ENCODE measurements at regions not wholly inside any gene's neighbourhood (a gene's known extent, or its start where the extent isn't known, plus 50 kb on each side); places are given as distances from the start of the nearest gene placed in this dataset.

- Mint-ChIP-seq H3K9me3 (peaks cover 0 to 2% (median 0%) of the 10 kb centered on the region in 9 donors), H3K36me3 (no peaks in the 10 kb centered on the region), H3K27me3 (peaks cover 0 to 10% (median 4%) of the 10 kb centered on the region in 5 donors), H3K4me3 (no peak overlapping the region), H3K27ac (no peak overlapping the region), H3K4me1 (no peaks in the 10 kb centered on the region)
- POLR2A ChIA-PET, result no interaction called here
- no peak for DNase-seq
- ATAC-seq, result no peak
Measured at GRCh38 chr10:10903620-10904019, 114.1 kb upstream of the CELF2 start.

- no peaks in the 10 kb centered on the region for H3K9me3 Mint-ChIP-seq
- peaks cover 0 to 2% (median 0%) of the 10 kb centered on the region in 4 donors for H3K4me1 Mint-ChIP-seq
- no peak overlapping the region for H3K27ac Mint-ChIP-seq
- H3K27me3 Mint-ChIP-seq, result peaks cover 5 to 25% (median 12%) of the 10 kb centered on the region in 5 donors
- no peak overlapping the region for H3K4me3 Mint-ChIP-seq
- H3K36me3 Mint-ChIP-seq, result no peaks in the 10 kb centered on the region
- DNase-seq (no peak), ATAC-seq (no peak)
- POLR2A ChIA-PET, result no interaction called here
Measured at GRCh38 chr10:10910634-10911033, 107.0 kb upstream of the CELF2 start.

DNA sequence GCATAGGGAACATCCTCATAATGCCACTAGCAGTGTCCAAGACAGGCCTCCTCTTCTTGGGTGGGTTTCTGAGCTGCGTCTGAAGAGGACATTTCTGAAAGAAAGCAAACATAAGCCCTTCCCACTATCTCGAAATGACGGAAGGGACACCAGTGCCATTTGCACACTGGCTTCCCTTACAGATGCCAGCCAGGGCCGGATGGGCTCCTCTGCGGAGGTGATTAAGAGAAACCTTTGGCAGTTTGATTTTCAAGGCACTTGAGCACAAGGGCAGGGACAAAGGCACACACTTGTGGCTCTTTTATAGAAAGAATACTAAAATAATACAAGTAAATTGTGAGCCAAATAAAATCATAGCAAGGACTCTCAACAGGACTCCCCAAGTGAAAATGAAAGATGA, 106.6 kb upstream of the CELF2 start:
- Mint-ChIP-seq H3K4me1 (peaks cover 0 to 2% (median 0%) of the 10 kb centered on the region in 4 donors), H3K36me3 (no peaks in the 10 kb centered on the region), H3K4me3 (no peak overlapping the region), H3K27ac (no peak overlapping the region), H3K9me3 (no peaks in the 10 kb centered on the region), H3K27me3 (peaks cover 5 to 25% (median 12%) of the 10 kb centered on the region in 5 donors)
- no peak for DNase-seq
- ATAC-seq, result no peak
- POLR2A ChIA-PET, result no interaction called here

DNA sequence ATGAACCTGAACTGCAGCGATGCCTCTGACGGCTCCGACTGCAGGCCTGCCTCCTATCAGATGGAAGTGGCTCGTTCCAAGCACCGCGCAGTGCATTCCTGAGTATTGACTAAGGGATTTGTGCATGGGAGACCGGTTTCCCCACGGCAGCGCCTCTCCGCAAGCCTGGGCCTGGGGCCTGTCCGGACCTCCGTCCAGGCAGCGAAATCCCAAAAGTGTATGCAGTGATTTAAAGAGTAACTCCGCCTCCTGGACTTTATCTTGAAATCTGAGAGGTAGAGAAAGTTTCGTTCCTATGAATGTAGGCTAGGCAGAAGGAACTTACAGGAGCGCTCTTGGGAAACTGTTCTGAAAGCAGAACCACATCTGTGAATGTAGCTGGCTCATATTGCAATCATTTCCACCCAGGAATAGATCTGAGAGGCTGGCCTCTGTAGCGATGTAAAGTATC, 106.2 kb upstream of the CELF2 start:
- H3K9me3 Mint-ChIP-seq, result no peaks in the 10 kb centered on the region
- POLR2A ChIA-PET, result no interaction called here
- no peaks in the 10 kb centered on the region for H3K36me3 Mint-ChIP-seq
- H3K27ac Mint-ChIP-seq, result no peak overlapping the region
- no peak for ATAC-seq
- peaks cover 5 to 25% (median 14%) of the 10 kb centered on the region in 5 donors for H3K27me3 Mint-ChIP-seq
- H3K4me1 Mint-ChIP-seq, result peaks cover 0 to 2% (median 0%) of the 10 kb centered on the region in 4 donors
- no peak for DNase-seq
- no peak overlapping the region for H3K4me3 Mint-ChIP-seq

DNA sequence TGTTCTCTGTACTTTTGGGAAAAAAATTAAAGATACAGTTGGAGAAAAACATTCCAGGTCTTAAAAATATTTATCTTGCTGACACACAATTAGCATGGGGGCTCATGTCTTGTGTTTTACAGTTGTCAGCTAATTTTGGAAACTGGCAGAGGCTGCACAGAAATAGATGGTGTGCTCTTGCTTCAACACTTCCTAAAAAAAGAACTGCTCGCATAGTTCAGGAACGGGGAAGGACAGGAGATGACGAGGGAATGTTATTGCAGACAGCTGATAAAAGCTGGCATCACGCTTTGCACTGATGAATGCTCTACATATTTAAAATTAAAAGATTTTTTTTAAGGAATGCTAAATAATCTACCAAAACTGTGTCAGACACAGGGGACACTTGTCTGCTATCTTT, 103.5 kb upstream of the CELF2 start:
- Mint-ChIP-seq H3K27ac (no peak overlapping the region), H3K4me3 (no peak overlapping the region), H3K27me3 (peaks cover 5 to 23% (median 9%) of the 10 kb centered on the region in 5 donors), H3K9me3 (no peaks in the 10 kb centered on the region), H3K36me3 (no peaks in the 10 kb centered on the region), H3K4me1 (peaks cover 0 to 2% (median 0%) of the 10 kb centered on the region in 4 donors)
- DNase-seq (no peak), ATAC-seq (no peak)
- POLR2A ChIA-PET, result no interaction called here

DNA sequence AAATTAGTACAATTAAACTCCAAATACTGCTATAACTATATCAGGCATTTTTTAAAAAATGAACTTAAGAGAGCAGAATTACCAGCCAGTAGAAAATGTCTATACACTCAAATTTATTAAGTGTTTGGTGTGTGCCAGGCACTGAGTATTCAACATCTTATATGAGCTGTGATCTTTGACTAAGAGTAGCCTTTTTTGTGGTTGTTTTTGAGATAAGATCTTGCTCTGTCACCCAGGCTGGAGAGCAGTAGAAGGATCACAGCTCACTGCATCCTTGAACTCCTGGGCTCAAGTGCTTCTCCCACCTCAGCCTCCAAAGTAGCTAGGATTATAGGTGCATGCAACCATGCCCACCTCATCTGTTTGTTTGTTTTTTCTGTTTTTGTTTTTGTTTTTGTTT, 102.5 kb upstream of the CELF2 start:
- H3K4me1 Mint-ChIP-seq, result peaks cover 0 to 2% (median 0%) of the 10 kb centered on the region in 4 donors
- H3K27ac Mint-ChIP-seq, result peak overlapping the region in 1 of 10 donors; percentile 40
- no peak overlapping the region for H3K4me3 Mint-ChIP-seq
- no peaks in the 10 kb centered on the region for H3K9me3 Mint-ChIP-seq
- peaks cover 0 to 19% (median 9%) of the 10 kb centered on the region in 5 donors for H3K27me3 Mint-ChIP-seq
- DNase-seq (no peak), ATAC-seq (no peak)
- no peaks in the 10 kb centered on the region for H3K36me3 Mint-ChIP-seq
- POLR2A ChIA-PET, result no interaction called here

DNA sequence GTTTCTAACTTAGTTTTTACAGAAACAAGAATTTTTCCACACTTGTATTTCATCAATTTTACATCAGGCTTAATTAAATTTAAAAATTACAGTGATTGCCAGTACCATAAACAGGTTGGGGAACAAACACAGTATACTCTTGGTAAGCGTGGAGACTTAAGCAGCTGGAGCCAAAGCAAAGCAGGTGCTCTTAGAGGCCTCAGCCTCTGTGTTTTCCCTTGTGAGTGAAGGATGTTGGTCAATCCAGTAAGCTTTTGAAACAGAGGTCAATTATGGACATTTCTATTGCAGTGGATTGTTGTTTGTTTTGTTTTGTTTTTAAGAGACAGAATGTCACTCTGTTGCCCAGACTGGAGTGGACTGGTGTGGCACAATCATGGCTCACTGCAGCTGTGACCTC, 100.6 kb upstream of the CELF2 start:
- ATAC-seq (no peak), DNase-seq (no peak)
- Mint-ChIP-seq H3K4me3 (no peak overlapping the region), H3K9me3 (no peaks in the 10 kb centered on the region), H3K27ac (no peak overlapping the region), H3K27me3 (peaks cover 8 to 25% (median 13%) of the 10 kb centered on the region in 5 donors), H3K4me1 (peaks cover 0 to 2% (median 0%) of the 10 kb centered on the region in 4 donors), H3K36me3 (no peaks in the 10 kb centered on the region)
- POLR2A ChIA-PET, result no interaction called here

DNA sequence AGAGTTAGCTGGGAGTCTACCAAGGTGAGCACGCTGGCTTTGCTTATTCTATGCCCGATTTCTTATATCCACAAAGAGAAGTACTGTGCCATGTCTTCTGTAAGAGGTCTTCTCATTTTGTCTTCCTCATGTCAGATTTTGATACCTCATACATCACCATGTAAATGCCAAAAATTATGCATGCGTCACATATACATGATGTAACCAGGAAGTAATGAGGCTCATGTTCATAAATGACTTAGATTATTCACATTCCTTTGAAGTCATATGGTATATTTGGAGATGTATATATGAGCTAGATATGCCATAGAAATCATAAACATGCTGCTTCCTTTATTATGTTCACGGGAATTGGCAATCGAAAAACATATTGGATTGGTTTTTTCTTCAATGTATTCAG, 97.7 kb upstream of the CELF2 start:
- Mint-ChIP-seq H3K36me3 (no peaks in the 10 kb centered on the region), H3K4me1 (no peaks in the 10 kb centered on the region), H3K27me3 (peaks cover 4 to 20% (median 14%) of the 10 kb centered on the region in 5 donors), H3K4me3 (no peak overlapping the region), H3K9me3 (no peaks in the 10 kb centered on the region), H3K27ac (no peak overlapping the region)
- POLR2A ChIA-PET, result no interaction called here
- no peak for ATAC-seq
- no peak for DNase-seq

GRCh38 chr10:10921826-10922461, 95.7 kb upstream of the CELF2 start:
- H3K27ac Mint-ChIP-seq, result peak overlapping the region in 1 of 10 donors; percentile 14
- POLR2A ChIA-PET, result no interaction called here
- peaks cover 3 to 20% (median 14%) of the 10 kb centered on the region in 5 donors for H3K27me3 Mint-ChIP-seq
- DNase-seq (no peak), ATAC-seq (no peak)
- H3K4me3 Mint-ChIP-seq, result no peak overlapping the region
- H3K9me3 Mint-ChIP-seq, result no peaks in the 10 kb centered on the region
- H3K4me1 Mint-ChIP-seq, result no peaks in the 10 kb centered on the region
- H3K36me3 Mint-ChIP-seq, result no peaks in the 10 kb centered on the region

GRCh38 chr10:10923029-10923651, 94.5 kb upstream of the CELF2 start:
- no peak for ATAC-seq

GRCh38 chr10:10925667-10926066, 92.0 kb upstream of the CELF2 start:
- peaks cover 2 to 20% (median 10%) of the 10 kb centered on the region in 5 donors for H3K27me3 Mint-ChIP-seq
- POLR2A ChIA-PET, result no interaction called here
- H3K4me1 Mint-ChIP-seq, result no peaks in the 10 kb centered on the region
- H3K36me3 Mint-ChIP-seq, result no peaks in the 10 kb centered on the region
- no peaks in the 10 kb centered on the region for H3K9me3 Mint-ChIP-seq
- no peak overlapping the region for H3K27ac Mint-ChIP-seq
- ATAC-seq, result no peak
- DNase-seq, result no peak
- no peak overlapping the region for H3K4me3 Mint-ChIP-seq

More at GRCh38 chr10:10923029-10923651, 94.5 kb upstream of the CELF2 start:
- H3K27ac Mint-ChIP-seq, result no peak overlapping the region
- POLR2A ChIA-PET, result no interaction called here
- no peak for DNase-seq
- H3K9me3 Mint-ChIP-seq, result no peaks in the 10 kb centered on the region
- no peaks in the 10 kb centered on the region for H3K4me1 Mint-ChIP-seq
- peaks cover 3 to 20% (median 14%) of the 10 kb centered on the region in 5 donors for H3K27me3 Mint-ChIP-seq
- H3K4me3 Mint-ChIP-seq, result no peak overlapping the region
- H3K36me3 Mint-ChIP-seq, result no peaks in the 10 kb centered on the region

DNA sequence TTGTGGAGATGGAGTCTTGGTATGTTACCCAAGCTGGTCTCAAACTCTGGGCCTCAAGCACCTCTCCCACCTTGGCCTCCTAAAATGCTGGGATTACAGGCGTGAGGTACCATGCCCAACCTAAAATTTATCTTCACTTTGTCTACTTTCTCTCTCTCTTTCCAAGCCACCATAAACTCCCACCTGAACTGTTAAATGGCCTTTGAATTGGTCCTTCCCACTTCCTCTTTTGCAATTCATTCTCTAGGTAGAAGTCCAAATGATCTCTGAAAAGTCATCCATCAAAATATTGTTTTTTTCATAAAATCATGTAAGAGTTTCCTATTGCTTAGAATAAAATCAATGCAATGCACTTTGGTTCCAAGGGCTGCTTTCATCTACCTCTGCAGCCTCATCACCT, 90.1 kb upstream of the CELF2 start:
- H3K27me3 Mint-ChIP-seq, result peaks cover 0 to 6% (median 0%) of the 10 kb centered on the region in 5 donors
- POLR2A ChIA-PET, result no interaction called here
- no peak overlapping the region for H3K27ac Mint-ChIP-seq

DNA sequence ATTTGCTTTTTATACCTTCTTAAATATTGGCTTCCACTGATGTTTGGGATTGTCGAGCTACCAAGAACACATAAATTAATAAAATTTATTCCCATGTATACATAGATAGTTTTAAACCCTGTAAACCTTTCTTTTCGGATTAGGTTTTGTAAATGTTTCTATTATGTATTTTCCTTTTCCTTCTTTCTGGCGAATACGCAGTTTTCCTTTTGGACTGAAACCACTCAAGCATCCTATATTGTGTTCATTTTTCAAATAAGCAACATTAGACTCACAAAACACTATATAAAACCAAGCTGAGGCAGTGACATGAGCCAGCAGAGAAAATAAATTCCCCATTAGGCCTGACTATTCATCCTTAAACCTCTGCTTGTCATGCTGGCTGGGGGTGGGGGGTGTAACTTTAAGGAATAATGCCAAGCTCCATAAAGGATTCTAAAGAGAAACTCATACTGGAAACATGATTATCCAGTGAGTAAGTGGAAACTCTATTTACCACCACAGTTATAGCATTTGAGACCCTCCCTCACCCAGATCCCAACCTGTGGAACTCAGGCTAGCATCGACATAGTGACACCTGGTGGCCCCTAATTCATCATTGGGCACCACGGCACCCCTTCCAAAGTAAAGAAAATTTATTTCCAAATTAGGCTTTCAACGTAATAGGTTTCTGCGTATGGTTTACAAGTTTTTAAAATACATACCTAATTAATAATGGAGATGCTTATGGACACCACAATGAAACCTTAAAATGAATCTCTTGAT, 86.5 kb upstream of the CELF2 start:
- no peak for ATAC-seq
- Mint-ChIP-seq H3K36me3 (no peaks in the 10 kb centered on the region), H3K27ac (no peak overlapping the region), H3K9me3 (no peaks in the 10 kb centered on the region), H3K4me3 (no peak overlapping the region), H3K4me1 (no peaks in the 10 kb centered on the region), H3K27me3 (peaks cover 0 to 6% (median 3%) of the 10 kb centered on the region in 5 donors)
- POLR2A ChIA-PET, result no interaction called here
- DNase-seq, result no peak

More for the DNA sequence above, 90.1 kb upstream of the CELF2 start:
- Mint-ChIP-seq H3K36me3 (no peaks in the 10 kb centered on the region), H3K4me3 (no peak overlapping the region), H3K4me1 (no peaks in the 10 kb centered on the region), H3K9me3 (no peaks in the 10 kb centered on the region)
- ATAC-seq, result no peak
- DNase-seq, result no peak

All from naive thymus-derived CD8-positive, alpha-beta T cell (primary cell).